MM.1S (cell line): ENCODE measurements at regions not wholly inside any gene's neighbourhood (a gene's known extent, or its start where the extent isn't known, plus 50 kb on each side); places are given as distances from the start of the nearest gene placed in this dataset.
A peak's percentile ranks its signal among the peaks of the same experiment; 100 is the strongest.

Experiments used
- DNase-seq: peaks from one replicate; pipeline ENCODE4 v3.0.0-alpha.2; 2015
- H2AFZ ChIP-seq: fragments of 300-600 bp; sonication (generic); 2 replicates; pipeline ENCODE4 v1.6.0; 2016; ENCODE audit warnings: antibody characterized with exemption, low read length
- H3F3A ChIP-seq: fragments of 300-600 bp; sonication (generic); 2 replicates; pipeline ENCODE4 v1.6.1; 2016; ENCODE audit warnings: mild to moderate bottlenecking, antibody characterized with exemption, low read length, moderate library complexity, mixed read lengths; ENCODE audit not compliant: insufficient read depth
- H3K27ac ChIP-seq: fragments of 300-600 bp; sonication (generic); 2 replicates; pipeline ENCODE4 v1.5.1; 2016; ENCODE audit warnings: mild to moderate bottlenecking, low read length
- H3K27me3 ChIP-seq: fragments of 300-600 bp; sonication (generic); replicated peaks from 2 replicates; pipeline ENCODE4 v1.6.0; 2016; ENCODE audit warnings: low read length; ENCODE audit not compliant: insufficient read depth
- H3K36me3 ChIP-seq: fragments of 300-600 bp; sonication (generic); replicated peaks from 2 replicates; pipeline ENCODE4 v1.6.1; 2016; ENCODE audit warnings: mild to moderate bottlenecking, low read length, mixed read lengths; ENCODE audit not compliant: insufficient read depth
- H3K4me1 ChIP-seq: fragments of 300-600 bp; sonication (generic); 2 replicates; pipeline ENCODE4 v1.6.1; 2016; ENCODE audit warnings: low read length, mixed read lengths
- H3K4me2 ChIP-seq: fragments of 300-600 bp; sonication (generic); 2 replicates; pipeline ENCODE4 v1.6.0; 2016; ENCODE audit warnings: low read depth, low read length
- H3K4me3 ChIP-seq: fragments of 300-600 bp; sonication (generic); 2 replicates; pipeline ENCODE4 v1.5.1; 2016; ENCODE audit warnings: low read length, mixed read lengths
- H3K79me2 ChIP-seq: fragments of 300-600 bp; sonication (generic); 2 replicates; pipeline ENCODE4 v1.6.1; 2016; ENCODE audit warnings: mixed run types, low read length, mixed read lengths
- H3K9ac ChIP-seq: fragments of 300-600 bp; sonication (generic); 2 replicates; pipeline ENCODE4 v1.6.1; 2016; ENCODE audit warnings: low read length, mixed read lengths
- H3K9me2 ChIP-seq: fragments of 300-600 bp; sonication (generic); replicated peaks from 2 replicates; pipeline ENCODE4 v1.6.1; 2016; ENCODE audit warnings: mild to moderate bottlenecking, low read length, mixed read lengths; ENCODE audit not compliant: insufficient read depth
- H3K9me3 ChIP-seq: fragments of 300-600 bp; sonication (generic); replicated peaks from 2 replicates; pipeline ENCODE4 v1.6.1; 2016; ENCODE audit warnings: mild to moderate bottlenecking, low read length, mixed read lengths; ENCODE audit not compliant: insufficient read depth
- H4K20me1 ChIP-seq: fragments of 300-600 bp; sonication (generic); 2 replicates; pipeline ENCODE4 v1.6.1; 2016; ENCODE audit warnings: mild to moderate bottlenecking, low read length, moderate library complexity, mixed read lengths; ENCODE audit not compliant: insufficient read depth
- CTCF ChIP-seq: fragments of 300-600 bp; sonication (generic); IDR thresholded peaks from 2 replicates; pipeline ENCODE4 v1.5.1; 2016; ENCODE audit warnings: antibody characterized with exemption, low read length, mixed read lengths
- EZH2 ChIP-seq: fragments of 300-600 bp; sonication (generic); optimal IDR thresholded peaks from 2 replicates; pipeline ENCODE3; 2017; ENCODE audit warnings: low read depth, mild to moderate bottlenecking, antibody characterized with exemption, low read length, mixed read lengths
- EZH2phosphoT487 ChIP-seq: fragments of 300-600 bp; sonication (generic); IDR thresholded peaks from 2 replicates; pipeline ENCODE4 v1.6.1; 2018; ENCODE audit warnings: antibody characterized with exemption, low read length

- no peak overlapping the region for H3K4me3 ChIP-seq
- no peaks in the 10 kb centered on the region for H3K27me3 ChIP-seq
- no peak for DNase-seq
- no peak overlapping the region for H3K9ac ChIP-seq
- no peak overlapping the region for H3K27ac ChIP-seq
- TF ChIP-seq EZH2phosphoT487, result no peak
- TF ChIP-seq EZH2, result no peak
- no peak for TF ChIP-seq CTCF
- 0 out of 2 replicates have a peak, but pooled peaks cover 6% of the 10 kb centered on the region for H3K4me1 ChIP-seq
- no peaks in the 10 kb centered on the region for H3K9me3 ChIP-seq
- H3K4me2 ChIP-seq, result peak overlapping the region; percentile 27; the same call in 1 of the 2 replicates
- no peaks in the 10 kb centered on the region for H3K9me2 ChIP-seq
- no peaks in the 10 kb centered on the region for H4K20me1 ChIP-seq
- H3K79me2 ChIP-seq, result no peaks in the 10 kb centered on the region
- no peaks in the 10 kb centered on the region for H3K36me3 ChIP-seq
- H3F3A ChIP-seq, result no peaks in the 10 kb centered on the region
- no peak overlapping the region for H2AFZ ChIP-seq
Measured at GRCh38 chr12:116650062-116650461, 87.8 kb downstream of the SPRING1 start.

- DNase-seq, result no peak
- TF ChIP-seq CTCF (no peak), EZH2phosphoT487 (no peak), EZH2 (no peak)
- H3K9ac ChIP-seq, result no peak overlapping the region
- no peak overlapping the region for H2AFZ ChIP-seq
- H3K79me2 ChIP-seq, result no peaks in the 10 kb centered on the region
- no peaks in the 10 kb centered on the region for H3K27me3 ChIP-seq
- no peaks in the 10 kb centered on the region for H3F3A ChIP-seq
- no peaks in the 10 kb centered on the region for H3K9me3 ChIP-seq
- no peak overlapping the region for H3K4me2 ChIP-seq
- H3K27ac ChIP-seq, result no peak overlapping the region
- no peaks in the 10 kb centered on the region for H3K9me2 ChIP-seq
- H3K36me3 ChIP-seq, result no peaks in the 10 kb centered on the region
- no peaks in the 10 kb centered on the region for H4K20me1 ChIP-seq
- no peak overlapping the region for H3K4me3 ChIP-seq
- H3K4me1 ChIP-seq, result 0 out of 2 replicates have a peak, but pooled peaks cover 6% of the 10 kb centered on the region
Measured at GRCh38 chr12:116647813-116648212, 88.6 kb downstream of the MAP1LC3B2 start.

GRCh38 chr12:116646901-116647300 lies 87.7 kb downstream of the MAP1LC3B2 start:
- Histone ChIP-seq H3F3A (no peaks in the 10 kb centered on the region), H4K20me1 (no peaks in the 10 kb centered on the region), H3K4me3 (no peak overlapping the region), H3K27me3 (no peaks in the 10 kb centered on the region), H3K4me2 (no peak overlapping the region), H3K9me2 (no peaks in the 10 kb centered on the region), H3K4me1 (0 out of 2 replicates have a peak, but pooled peaks cover 6% of the 10 kb centered on the region), H3K9ac (no peak overlapping the region), H2AFZ (no peak overlapping the region), H3K9me3 (no peaks in the 10 kb centered on the region), H3K27ac (no peak overlapping the region), H3K36me3 (no peaks in the 10 kb centered on the region), H3K79me2 (no peaks in the 10 kb centered on the region)
- TF ChIP-seq EZH2 (no peak), EZH2phosphoT487 (no peak), CTCF (no peak)
- DNase-seq, result no peak
